Ishikawa (cell line): ENCODE measurements at regions not wholly inside any gene's neighbourhood (a gene's known extent, or its start where the extent isn't known, plus 50 kb on each side); places are given as distances from the start of the nearest gene placed in this dataset.

ENCODE experiments used
- CEBPB ChIP-seq: IDR thresholded peaks from 2 replicates; pipeline ENCODE4 v1.6.1; 2012
- CREB1 ChIP-seq: IDR thresholded peaks from 2 replicates; pipeline ENCODE4 v1.6.1; 2012; ENCODE audit warnings: low read depth
- EP300 ChIP-seq: IDR thresholded peaks from 2 replicates; pipeline ENCODE4 v1.6.1; 2012; ENCODE audit warnings: borderline replicate concordance
- FOXM1 ChIP-seq: IDR thresholded peaks from 2 replicates; pipeline ENCODE4 v1.6.1; 2012; ENCODE audit warnings: low read depth, borderline replicate concordance
- MAX ChIP-seq: IDR thresholded peaks from 2 replicates; pipeline ENCODE4 v1.6.1; 2012
- NFIC ChIP-seq: IDR thresholded peaks from 2 replicates; pipeline ENCODE4 v1.6.1; 2012
- RAD21 ChIP-seq: IDR thresholded peaks from 2 replicates; pipeline ENCODE4 v1.6.1; 2012; ENCODE audit warnings: low read depth
- REST ChIP-seq: IDR thresholded peaks from 2 replicates; pipeline ENCODE4 v1.6.1; 2012; ENCODE audit warnings: low read depth, mild to moderate bottlenecking
- TAF1 ChIP-seq: IDR thresholded peaks from 2 replicates; pipeline ENCODE4 v1.6.1; 2012; ENCODE audit warnings: low read depth, mild to moderate bottlenecking
- TCF12 ChIP-seq: IDR thresholded peaks from 2 replicates; pipeline ENCODE4 v1.6.1; 2012; ENCODE audit warnings: low read depth
- USF1 ChIP-seq: IDR thresholded peaks from 2 replicates; pipeline ENCODE4 v1.6.1; 2012
- YY1 ChIP-seq: IDR thresholded peaks from 2 replicates; pipeline ENCODE4 v1.6.1; 2012; ENCODE audit warnings: low read depth
- ZBTB7A ChIP-seq: IDR thresholded peaks from 2 replicates; pipeline ENCODE4 v1.6.1; 2012; ENCODE audit warnings: low read depth

GRCh38 chr15:98123297-98123696 lies 162.8 kb downstream of the ARRDC4 start:
- TF ChIP-seq YY1 (no peak), EP300 (no peak), CEBPB (no peak), TCF12 (no peak), MAX (no peak), REST (no peak), RAD21 (no peak), TAF1 (no peak), FOXM1 (no peak), ZBTB7A (no peak), CREB1 (no peak), NFIC (no peak), USF1 (no peak)
